GM18861 (cell line): ENCODE measurements at regions not wholly inside any gene's neighbourhood (a gene's known extent, or its start where the extent isn't known, plus 50 kb on each side); places are given as distances from the start of the nearest gene placed in this dataset.

ENCODE experiments used
- ATAC-seq: cut with Tn5 transposase; IDR thresholded peaks from one replicate; pipeline ENCODE4 v1.9.1; 2021; ENCODE audit not compliant: unreplicated experiment

- ATAC-seq, result no peak
Measured at GRCh38 chr2:221051162-221051561, 520.9 kb downstream of the EPHA4 start.

- no peak for ATAC-seq
Measured at GRCh38 chr2:221060376-221060775, 511.7 kb downstream of the EPHA4 start.

GRCh38 chr2:221063568-221063967 lies 508.5 kb downstream of the EPHA4 start:
- ATAC-seq, result no peak

GRCh38 chr2:221064058-221064854 lies 507.8 kb downstream of the EPHA4 start:
- ATAC-seq, result no peak

GRCh38 chr2:221064880-221065279 lies 507.2 kb downstream of the EPHA4 start:
- no peak for ATAC-seq

GRCh38 chr2:221068123-221068522 lies 504.0 kb downstream of the EPHA4 start:
- ATAC-seq, result no peak

GRCh38 chr2:221070106-221070505 lies 502.0 kb downstream of the EPHA4 start:
- no peak for ATAC-seq

GRCh38 chr2:221073326-221074049 lies 498.6 kb downstream of the EPHA4 start:
- ATAC-seq, result no peak

- no peak for ATAC-seq
Measured at GRCh38 chr2:221074238-221074637, 497.9 kb downstream of the EPHA4 start.

GRCh38 chr2:221075203-221075602 lies 496.9 kb downstream of the EPHA4 start:
- ATAC-seq, result no peak

- ATAC-seq, result no peak
Measured at GRCh38 chr2:221077251-221077650, 494.9 kb downstream of the EPHA4 start.

- ATAC-seq, result no peak
Measured at GRCh38 chr2:221077799-221078198, 494.3 kb downstream of the EPHA4 start.

- no peak for ATAC-seq
Measured at GRCh38 chr2:221085341-221085900, 486.7 kb downstream of the EPHA4 start.

GRCh38 chr2:221085936-221086335 lies 486.2 kb downstream of the EPHA4 start:
- no peak for ATAC-seq

- ATAC-seq, result no peak
Measured at GRCh38 chr2:221087779-221088178, 484.3 kb downstream of the EPHA4 start.

GRCh38 chr2:221088506-221088905 lies 483.6 kb downstream of the EPHA4 start:
- ATAC-seq, result no peak

- ATAC-seq, result no peak
Measured at GRCh38 chr2:221095356-221095755, 476.7 kb downstream of the EPHA4 start.

GRCh38 chr2:221096706-221097567 lies 475.2 kb downstream of the EPHA4 start:
- no peak for ATAC-seq

- no peak for ATAC-seq
Measured at GRCh38 chr2:221097568-221097915, 474.6 kb downstream of the EPHA4 start.

- no peak for ATAC-seq
Measured at GRCh38 chr2:221097949-221098348, 474.2 kb downstream of the EPHA4 start.

GRCh38 chr2:221100467-221101089 lies 471.5 kb downstream of the EPHA4 start:
- ATAC-seq, result no peak
